GM12864 (cell line): ENCODE measurements at regions not wholly inside any gene's neighbourhood (a gene's known extent, or its start where the extent isn't known, plus 50 kb on each side); places are given as distances from the start of the nearest gene placed in this dataset.

ENCODE experiments used
- DNase-seq: peaks from one replicate; pipeline ENCODE4 v3.0.0-alpha.2; 2011; ENCODE audit warnings: low read depth
- H3K4me3 ChIP-seq: 2 replicates; pipeline ENCODE4 v1.5.1; 2011; ENCODE audit warnings: mild to moderate bottlenecking, low read depth, low read length, control low read depth
- CTCF ChIP-seq: IDR thresholded peaks from 2 replicates; pipeline ENCODE4 v1.5.1; 2011; ENCODE audit warnings: low read depth, mild to moderate bottlenecking, moderate library complexity, low read length, control low read depth, inconsistent platforms; ENCODE audit errors: missing control alignments

GRCh38 chr7:114214466-114214865 is 200.1 kb upstream of the FOXP2 start:
- no peak overlapping the region for H3K4me3 ChIP-seq
- no peak for TF ChIP-seq CTCF
- no peak for DNase-seq

- DNase-seq: no peak
- no peak for TF ChIP-seq CTCF
- no peak overlapping the region for H3K4me3 ChIP-seq
Measured at GRCh38 chr7:114212721-114213429, 201.7 kb upstream of the FOXP2 start.

- H3K4me3 ChIP-seq: no peak overlapping the region
- DNase-seq: no peak
- peak; percentile 11 for TF ChIP-seq CTCF
Measured at GRCh38 chr7:114209968-114210367, 204.6 kb upstream of the FOXP2 start.

GRCh38 chr7:114206688-114207087 is 207.9 kb upstream of the FOXP2 start:
- no peak overlapping the region for H3K4me3 ChIP-seq
- no peak for DNase-seq
- TF ChIP-seq CTCF: no peak

GRCh38 chr7:114196517-114196916 is 218.1 kb upstream of the FOXP2 start:
- DNase-seq: no peak
- no peak overlapping the region for H3K4me3 ChIP-seq
- no peak for TF ChIP-seq CTCF

- H3K4me3 ChIP-seq: no peak overlapping the region
- DNase-seq: no peak
- no peak for TF ChIP-seq CTCF
Measured at GRCh38 chr7:114190387-114190786, 224.2 kb upstream of the FOXP2 start.
